Liver (tissue), 7 donors: ENCODE measurements at regions not wholly inside any gene's neighbourhood (a gene's known extent, or its start where the extent isn't known, plus 50 kb on each side); places are given as distances from the start of the nearest gene placed in this dataset.

ENCODE experiments used
- DNase-seq: peaks from one replicate; pipeline ENCODE4 v3.0.0-alpha.2; 2017; ENCODE audit warnings: low spot score
- H3K27ac ChIP-seq, 2 donors: one replicate each; pipeline ENCODE4 v1.7.0; 2013; ENCODE audit warnings: inconsistent platforms in 2 of 2, low read length in 2 of 2, control low read depth in 1 of 2, low read depth in 1 of 2, mild to moderate bottlenecking in 1 of 2
- H3K27me3 ChIP-seq, 4 donors: one replicate each; pipeline versions ENCODE4 v1.6.1 to v1.7.0; 2013; ENCODE audit warnings: low read length in 3 of 4, inconsistent platforms in 1 of 4, mild to moderate bottlenecking in 1 of 4, moderate library complexity in 1 of 4; ENCODE audit not compliant: control insufficient read depth in 4 of 4, insufficient read depth in 4 of 4
- H3K36me3 ChIP-seq, 4 donors: one replicate each; pipeline versions ENCODE4 v1.6.1 to v1.7.0; 2013; ENCODE audit warnings: low read length in 3 of 4, mild to moderate bottlenecking in 3 of 4, low read depth in 1 of 4, moderate library complexity in 1 of 4; ENCODE audit not compliant: control insufficient read depth in 4 of 4, insufficient read depth in 3 of 4
- H3K4me1 ChIP-seq, 4 donors: one replicate each; pipeline versions ENCODE4 v1.6.1 to v1.7.0; 2013; ENCODE audit warnings: low read length in 3 of 4, mild to moderate bottlenecking in 3 of 4, moderate library complexity in 1 of 4; ENCODE audit not compliant: control insufficient read depth in 4 of 4, insufficient read depth in 4 of 4
- H3K4me3 ChIP-seq, 3 donors: one replicate each; pipeline versions ENCODE4 v1.6.1 to v1.7.0; 2013; ENCODE audit warnings: low read length in 3 of 3, control low read depth in 1 of 3, low read depth in 1 of 3, mild to moderate bottlenecking in 1 of 3
- H3K9ac ChIP-seq, 2 donors: one replicate each; pipeline ENCODE4 v1.7.0; 2013; ENCODE audit warnings: low read length in 2 of 2, mild to moderate bottlenecking in 2 of 2, moderate library complexity in 2 of 2, control low read depth in 1 of 2, low read depth in 1 of 2
- H3K9me3 ChIP-seq, 4 donors: one replicate each; pipeline versions ENCODE4 v1.6.1 to v1.7.0; 2013; ENCODE audit warnings: low read length in 3 of 4; ENCODE audit not compliant: control insufficient read depth in 4 of 4
- ATF3 ChIP-seq: IDR thresholded peaks from 2 replicates; pipeline ENCODE4 v1.6.1; 2016; ENCODE audit warnings: antibody characterized with exemption
- EGR1 ChIP-seq, 2 donors: IDR thresholded peaks; 2 replicates each; pipeline ENCODE4 v1.6.1; 2016 to 2018; ENCODE audit warnings: antibody characterized with exemption in 2 of 2, low read depth in 2 of 2
- FOXA2 ChIP-seq: IDR thresholded peaks from 2 replicates; pipeline ENCODE4 v1.6.1; 2016; ENCODE audit warnings: antibody characterized with exemption
- GABPA ChIP-seq, 2 donors: IDR thresholded peaks in 1 of 2; conservative IDR thresholded peaks in 1 of 2; 2 replicates each; pipeline ENCODE4 v1.6.1; 2016; ENCODE audit warnings: antibody characterized with exemption in 2 of 2, mild to moderate bottlenecking in 1 of 2, moderate library complexity in 1 of 2
- HNF4A ChIP-seq, 2 donors: conservative IDR thresholded peaks; 2 replicates each; pipeline ENCODE4 v1.6.1; 2016; ENCODE audit warnings: antibody characterized with exemption in 2 of 2, mild to moderate bottlenecking in 2 of 2
- JUND ChIP-seq, 2 donors: IDR thresholded peaks; 2 replicates each; pipeline ENCODE4 v1.6.1; 2016; ENCODE audit warnings: antibody characterized with exemption in 2 of 2
- MAX ChIP-seq: IDR thresholded peaks from 2 replicates; pipeline ENCODE4 v1.6.1; 2016; ENCODE audit warnings: antibody characterized with exemption
- RAD21 ChIP-seq, 2 donors: IDR thresholded peaks; 2 replicates each; pipeline ENCODE4 v1.6.1; 2016; ENCODE audit warnings: antibody characterized with exemption in 2 of 2, mild to moderate bottlenecking in 2 of 2
- REST ChIP-seq: IDR thresholded peaks from 2 replicates; pipeline ENCODE4 v1.6.1; 2016; ENCODE audit warnings: antibody characterized with exemption, mild to moderate bottlenecking
- SP1 ChIP-seq: IDR thresholded peaks from 2 replicates; pipeline ENCODE4 v1.6.1; 2018; ENCODE audit warnings: antibody characterized with exemption, mild to moderate bottlenecking
- TAF1 ChIP-seq: conservative IDR thresholded peaks from 2 replicates; pipeline ENCODE4 v1.6.1; 2016; ENCODE audit warnings: antibody characterized with exemption, mild to moderate bottlenecking
- YY1 ChIP-seq: IDR thresholded peaks from 2 replicates; pipeline ENCODE4 v1.6.1; 2016; ENCODE audit warnings: antibody characterized with exemption, mild to moderate bottlenecking
- WGBS: extraction: QIAGEN DNeasy Blood & Tissue Kit; methylation state at CpG from one replicate; pipeline ENCODE4 v1.1.7; 2013; 5-methylcytosine and 5-hydroxymethylcytosine counted together
- donor health status: healthy.
- donor health status: healthy.
- donor health status: healthy.
- donor health status: healthy.

- WGBS, result 81% methylated on average over 7 of the region's 7 CpGs
- no peak overlapping the region for H3K27ac ChIP-seq
These were observed 145.1 kb downstream of the TDRD15 start for GRCh38 chr2:21268878-21269224.

GRCh38 chr2:21269382-21269781 lies 145.6 kb downstream of the TDRD15 start:
- no peak for DNase-seq
- Histone ChIP-seq H3K4me1 (peaks cover 0 to 13% (median 2%) of the 10 kb centered on the region in 4 donors), H3K27me3 (no peaks in the 10 kb centered on the region), H3K27ac (no peak overlapping the region), H3K9me3 (no peaks in the 10 kb centered on the region), H3K36me3 (no peaks in the 10 kb centered on the region), H3K9ac (no peak overlapping the region), H3K4me3 (no peak overlapping the region)
- WGBS, result 25% methylated on average over 1 of the region's 1 CpG
- TF ChIP-seq TAF1, result no peak
- TF ChIP-seq MAX, result no peak
- no peak for TF ChIP-seq EGR1 (IDR thresholded peaks at IDR 0.05; ENCODE audit: low read depth in 2 of 2)
- no peak for TF ChIP-seq YY1
- TF ChIP-seq FOXA2, result no peak
- TF ChIP-seq GABPA (IDR thresholded peaks at IDR 0.05 in 1 of 2, conservative IDR thresholded peaks at IDR 0.05 in 1 of 2), result no peak
- TF ChIP-seq JUND (IDR thresholded peaks at IDR 0.05), result no peak
- TF ChIP-seq REST, result no peak
- no peak for TF ChIP-seq ATF3

More at GRCh38 chr2:21268878-21269224, 145.1 kb downstream of the TDRD15 start:
- TF ChIP-seq REST, result no peak
- TF ChIP-seq HNF4A (conservative IDR thresholded peaks at IDR 0.05), result no peak
- TF ChIP-seq ATF3, result no peak
- no peak for TF ChIP-seq SP1
- no peak for TF ChIP-seq JUND (IDR thresholded peaks at IDR 0.05)
- no peak for TF ChIP-seq RAD21 (IDR thresholded peaks at IDR 0.05)
- no peak overlapping the region for H3K4me3 ChIP-seq
- peaks cover 0 to 13% (median 2%) of the 10 kb centered on the region in 4 donors for H3K4me1 ChIP-seq
- no peak for DNase-seq
- no peaks in the 10 kb centered on the region for H3K9me3 ChIP-seq
- no peaks in the 10 kb centered on the region for H3K36me3 ChIP-seq
- H3K27me3 ChIP-seq, result no peaks in the 10 kb centered on the region
- H3K9ac ChIP-seq, result no peak overlapping the region
